ENCODE measurements at regions not wholly inside any gene's neighbourhood (a gene's known extent, or its start where the extent isn't known, plus 50 kb on each side); places are given as distances from the start of the nearest gene placed in this dataset.

GRCh38 chr4:82042042-82042441 is 331.7 kb downstream of the HNRNPD start:
- Mint-ChIP-seq H3K4me3 (no peak overlapping the region), H3K9me3 (no peaks in the 10 kb centered on the region), H3K36me3 (no peaks in the 10 kb centered on the region), H3K27ac (no peak overlapping the region), H3K4me1 (peaks cover 0 to 13% (median 6%) of the 10 kb centered on the region in 4 donors), H3K27me3 (peaks cover 41 to 43% of the 10 kb centered on the region in 2 donors)
- no peaks in the 10 kb centered on the region for H3K9me3 ChIP-seq (ENCODE audit: control insufficient read depth in 1 of 2, low read length in 2 of 2)
- CTCF ChIA-PET (ENCODE audit: partially characterized antibody), result no interaction called here
- POLR2A ChIA-PET (ENCODE audit: partially characterized antibody), result no interaction called here
- H3K27ac ChIP-seq (ENCODE audit: low read depth, low read length), result no peak overlapping the region
- no peak overlapping the region for H3K4me3 ChIP-seq (ENCODE audit: low read length in 2 of 2)
- no peaks in the 10 kb centered on the region for H3K36me3 ChIP-seq (ENCODE audit: insufficient read depth, low read length)
- intact Hi-C loops (cut with micrococcal nuclease), result no loop called here
- H3K27me3 ChIP-seq (ENCODE audit: insufficient read depth, low read length), result no peaks in the 10 kb centered on the region
- peaks cover 7% of the 10 kb centered on the region for H3K4me1 ChIP-seq (ENCODE audit: insufficient read depth, low read length)
- DNase-seq, result no peak

GRCh38 chr4:82038936-82039335 is 334.9 kb downstream of the HNRNPD start:
- CTCF ChIA-PET (ENCODE audit: partially characterized antibody), result no interaction called here
- no peaks in the 10 kb centered on the region for H3K9me3 ChIP-seq (ENCODE audit: control insufficient read depth in 1 of 2, low read length in 2 of 2)

GRCh38 chr4:82036181-82036580 is 337.6 kb downstream of the HNRNPD start:
- H3K9me3 Mint-ChIP-seq, result peaks cover 0 to 2% (median 0%) of the 10 kb centered on the region in 8 donors
- H3K4me1 Mint-ChIP-seq, result peaks cover 0 to 2% (median 0%) of the 10 kb centered on the region in 4 donors
- ChIA-PET POLR2A (ENCODE audit: partially characterized antibody) (no interaction called here), CTCF (ENCODE audit: partially characterized antibody) (no interaction called here)
- Histone ChIP-seq H3K27me3 (ENCODE audit: insufficient read depth, low read length) (no peaks in the 10 kb centered on the region), H3K27ac (ENCODE audit: low read depth, low read length) (no peak overlapping the region), H3K9me3 (ENCODE audit: control insufficient read depth in 1 of 2, low read length in 2 of 2) (no peaks in the 10 kb centered on the region), H3K4me1 (ENCODE audit: insufficient read depth, low read length) (no peaks in the 10 kb centered on the region), H3K36me3 (ENCODE audit: insufficient read depth, low read length) (no peaks in the 10 kb centered on the region), H3K4me3 (ENCODE audit: low read length in 2 of 2) (no peak overlapping the region)
- intact Hi-C loops (cut with micrococcal nuclease), result no loop called here
- H3K36me3 Mint-ChIP-seq, result no peaks in the 10 kb centered on the region
- DNase-seq, result no peak
- no peak overlapping the region for H3K4me3 Mint-ChIP-seq
- peaks cover 10 to 31% of the 10 kb centered on the region in 2 donors for H3K27me3 Mint-ChIP-seq
- H3K27ac Mint-ChIP-seq, result peak overlapping the region in 1 of 7 donors; percentile 13

More at GRCh38 chr4:82038936-82039335, 334.9 kb downstream of the HNRNPD start:
- POLR2A ChIA-PET (ENCODE audit: partially characterized antibody), result no interaction called here
- no peak for DNase-seq
- Histone ChIP-seq H3K27me3 (ENCODE audit: insufficient read depth, low read length) (no peaks in the 10 kb centered on the region), H3K27ac (ENCODE audit: low read depth, low read length) (no peak overlapping the region), H3K4me3 (ENCODE audit: low read length in 2 of 2) (no peak overlapping the region), H3K36me3 (ENCODE audit: insufficient read depth, low read length) (no peaks in the 10 kb centered on the region), H3K4me1 (ENCODE audit: insufficient read depth, low read length) (peaks cover 7% of the 10 kb centered on the region)
- intact Hi-C loops (cut with micrococcal nuclease), result no loop called here
- Mint-ChIP-seq H3K9me3 (peaks cover 0 to 2% (median 0%) of the 10 kb centered on the region in 8 donors), H3K36me3 (no peaks in the 10 kb centered on the region), H3K4me1 (peaks cover 0 to 13% (median 6%) of the 10 kb centered on the region in 4 donors), H3K4me3 (no peak overlapping the region), H3K27me3 (peaks cover 32 to 36% of the 10 kb centered on the region in 2 donors), H3K27ac (no peak overlapping the region)

GRCh38 chr4:82034878-82035277 is 338.9 kb downstream of the HNRNPD start:
- H3K4me1 Mint-ChIP-seq, result peaks cover 0 to 2% (median 0%) of the 10 kb centered on the region in 4 donors
- Histone ChIP-seq H3K27me3 (ENCODE audit: insufficient read depth, low read length) (no peaks in the 10 kb centered on the region), H3K27ac (ENCODE audit: low read depth, low read length) (no peak overlapping the region), H3K36me3 (ENCODE audit: insufficient read depth, low read length) (no peaks in the 10 kb centered on the region), H3K9me3 (ENCODE audit: control insufficient read depth in 1 of 2, low read length in 2 of 2) (no peaks in the 10 kb centered on the region), H3K4me3 (ENCODE audit: low read length in 2 of 2) (no peak overlapping the region), H3K4me1 (ENCODE audit: insufficient read depth, low read length) (no peaks in the 10 kb centered on the region)
- H3K27me3 Mint-ChIP-seq, result peaks cover 9 to 25% of the 10 kb centered on the region in 2 donors
- ChIA-PET CTCF (ENCODE audit: partially characterized antibody) (no interaction called here), POLR2A (ENCODE audit: partially characterized antibody) (no interaction called here)
- H3K36me3 Mint-ChIP-seq, result no peaks in the 10 kb centered on the region
- H3K4me3 Mint-ChIP-seq, result no peak overlapping the region
- no peak for DNase-seq
- no peak overlapping the region for H3K27ac Mint-ChIP-seq
- intact Hi-C loops (cut with micrococcal nuclease), result no loop called here
- peaks cover 0 to 2% (median 0%) of the 10 kb centered on the region in 8 donors for H3K9me3 Mint-ChIP-seq

- Histone ChIP-seq H3K9me3 (ENCODE audit: control insufficient read depth in 1 of 2, low read length in 2 of 2) (no peaks in the 10 kb centered on the region), H3K4me1 (ENCODE audit: insufficient read depth, low read length) (no peaks in the 10 kb centered on the region), H3K27me3 (ENCODE audit: insufficient read depth, low read length) (no peaks in the 10 kb centered on the region), H3K27ac (ENCODE audit: low read depth, low read length) (no peak overlapping the region), H3K36me3 (ENCODE audit: insufficient read depth, low read length) (no peaks in the 10 kb centered on the region), H3K4me3 (ENCODE audit: low read length in 2 of 2) (no peak overlapping the region)
- ChIA-PET CTCF (ENCODE audit: partially characterized antibody) (no interaction called here), POLR2A (ENCODE audit: partially characterized antibody) (no interaction called here)
- Mint-ChIP-seq H3K4me3 (no peak overlapping the region), H3K9me3 (peaks cover 0 to 2% (median 0%) of the 10 kb centered on the region in 8 donors), H3K27me3 (peaks cover 9 to 23% of the 10 kb centered on the region in 2 donors), H3K36me3 (no peaks in the 10 kb centered on the region), H3K4me1 (peaks cover 0 to 2% (median 0%) of the 10 kb centered on the region in 4 donors), H3K27ac (no peak overlapping the region)
- DNase-seq, result no peak
- intact Hi-C loops (cut with micrococcal nuclease), result no loop called here
Measured at GRCh38 chr4:82033862-82034261, 339.9 kb downstream of the HNRNPD start.

GRCh38 chr4:82031376-82031927 is 342.3 kb downstream of the HNRNPD start:
- Mint-ChIP-seq H3K27me3 (peaks cover 7 to 17% of the 10 kb centered on the region in 2 donors), H3K9me3 (peaks cover 0 to 2% (median 0%) of the 10 kb centered on the region in 8 donors), H3K4me1 (peaks cover 0 to 2% (median 0%) of the 10 kb centered on the region in 4 donors), H3K36me3 (no peaks in the 10 kb centered on the region), H3K4me3 (no peak overlapping the region), H3K27ac (no peak overlapping the region)
- H3K4me1 ChIP-seq (ENCODE audit: insufficient read depth, low read length), result no peaks in the 10 kb centered on the region
- H3K27me3 ChIP-seq (ENCODE audit: insufficient read depth, low read length), result no peaks in the 10 kb centered on the region
- H3K36me3 ChIP-seq (ENCODE audit: insufficient read depth, low read length), result no peaks in the 10 kb centered on the region
- H3K9me3 ChIP-seq (ENCODE audit: control insufficient read depth in 1 of 2, low read length in 2 of 2), result no peaks in the 10 kb centered on the region
- no peak overlapping the region for H3K4me3 ChIP-seq (ENCODE audit: low read length in 2 of 2)
- DNase-seq, result no peak
- intact Hi-C loops (cut with micrococcal nuclease), result no loop called here
- ChIA-PET CTCF (ENCODE audit: partially characterized antibody) (no interaction called here), POLR2A (ENCODE audit: partially characterized antibody) (no interaction called here)
- H3K27ac ChIP-seq (ENCODE audit: low read depth, low read length), result no peak overlapping the region

GRCh38 chr4:82017680-82018079 is 356.1 kb downstream of the HNRNPD start:
- Histone ChIP-seq H3K4me1 (ENCODE audit: insufficient read depth, low read length) (no peaks in the 10 kb centered on the region), H3K9me3 (ENCODE audit: control insufficient read depth in 1 of 2, low read length in 2 of 2) (no peaks in the 10 kb centered on the region), H3K27me3 (ENCODE audit: insufficient read depth, low read length) (no peaks in the 10 kb centered on the region), H3K36me3 (ENCODE audit: insufficient read depth, low read length) (no peaks in the 10 kb centered on the region), H3K4me3 (ENCODE audit: low read length in 2 of 2) (no peak overlapping the region), H3K27ac (ENCODE audit: low read depth, low read length) (no peak overlapping the region)
- Mint-ChIP-seq H3K9me3 (peaks cover 0 to 19% (median 12%) of the 10 kb centered on the region in 8 donors), H3K36me3 (peaks cover 0 to 4% of the 10 kb centered on the region in 2 donors), H3K27me3 (peaks cover 0 to 5% of the 10 kb centered on the region in 2 donors), H3K4me3 (no peak overlapping the region), H3K4me1 (no peaks in the 10 kb centered on the region), H3K27ac (no peak overlapping the region)
- CTCF ChIA-PET (ENCODE audit: partially characterized antibody), result no interaction called here
- intact Hi-C loops (cut with micrococcal nuclease), result no loop called here
- POLR2A ChIA-PET (ENCODE audit: partially characterized antibody), result no interaction called here
- peak in 4 of 5 donors; percentile 3 to 18 (median 12) for DNase-seq
